HepG2 (cell line): ENCODE measurements at regions not wholly inside any gene's neighbourhood (a gene's known extent, or its start where the extent isn't known, plus 50 kb on each side); places are given as distances from the start of the nearest gene placed in this dataset.

Source experiments
- ATAC-seq: fragments of 200-7000 bp; cut with Tn5 transposase; 3 replicates; pipeline ENCODE4 v1.9.1; 2020; ENCODE audit warnings: mild to moderate bottlenecking, moderate library complexity
- BruUV-seq: library from RNA; stranded (reverse); fragments of 400-500 nt; replicated peaks from 2 replicates; lab custom pipeline; 2021; lab: Mats Ljungman, UMichigan
- CTCF ChIA-PET: fragments of 300-600 bp; formaldehyde crosslinking; extraction: SDS; loops from one replicate; lab custom pipeline; 2021; ENCODE audit warnings: low total read pairs, inconsistent platforms, low intra/inter-chr PET ratio; lab: Yijun Ruan, JAX
- POLR2A ChIA-PET: fragments of 350-600 bp; sonication (Branson Sonifier 250); formaldehyde crosslinking; loops from one replicate; lab custom pipeline; 2020; ENCODE audit warnings: antibody characterized with exemption, inconsistent platforms; lab: Yijun Ruan, JAX
- DNase-seq: peaks from one replicate; pipeline ENCODE4 v3.0.0-alpha.2; 2015; ENCODE audit warnings: low spot score
- FAIRE-seq: peaks from 3 replicates; lab custom pipeline; 2011; peaks lifted over from hg19 to GRCh38; lab: Jason Lieb, UNC
- H2AFZ ChIP-seq: one replicate; pipeline ENCODE4 v1.6.1; 2011; ENCODE audit warnings: low read length, inconsistent platforms
- H3K27ac ChIP-seq: fragments of 300-600 bp; 3 replicates; pipeline ENCODE4 v1.8.0; 2011; ENCODE audit warnings: mixed run types, mild to moderate bottlenecking, mixed read lengths, low read length, inconsistent platforms; ENCODE audit not compliant: insufficient read depth; ENCODE audit errors: extremely low read length
- H3K27me3 ChIP-seq, 2 experiments: fragments of 200-600 bp in 1 of 2; 2 replicates in 1 of 2; 3 replicates in 1 of 2; pipeline versions ENCODE4 v1.6.0 to v1.8.0; 2011; ENCODE audit warnings: low read length in 2 of 2, mild to moderate bottlenecking in 2 of 2, moderate library complexity in 2 of 2, inconsistent platforms in 1 of 2; ENCODE audit not compliant: insufficient read depth in 2 of 2, control insufficient read depth in 1 of 2
- H3K36me3 ChIP-seq, 2 experiments: fragments of 200-600 bp in 1 of 2; replicated peaks in 1 of 2; 2 replicates in 1 of 2; 3 replicates in 1 of 2; pipeline versions ENCODE4 v1.5.1 to v1.8.0; 2011; ENCODE audit warnings: low read length in 2 of 2, inconsistent platforms in 1 of 2; ENCODE audit not compliant: insufficient read depth in 2 of 2, control insufficient read depth in 1 of 2
- H3K4me1 ChIP-seq: 2 replicates; pipeline ENCODE4 v1.5.1; 2012; ENCODE audit warnings: low read length, inconsistent platforms; ENCODE audit not compliant: insufficient read depth
- H3K4me2 ChIP-seq: 2 replicates; pipeline ENCODE4 v1.6.0; 2011; ENCODE audit warnings: low read depth, low read length, inconsistent platforms
- H3K4me3 ChIP-seq, 3 experiments: fragments of 200-600 bp in 1 of 3; sonication (generic), shearing (Covaris generic) in 1 of 3; replicated peaks in 1 of 3; 2 replicates each; pipeline ENCODE4 v1.5.1; 2011 to 2016; ENCODE audit warnings: low read length in 3 of 3, inconsistent platforms in 2 of 3, low read depth in 2 of 3, mild to moderate bottlenecking in 2 of 3, control low read depth in 1 of 3, mixed read lengths in 1 of 3; ENCODE audit not compliant: insufficient read depth in 1 of 3
- H3K79me2 ChIP-seq: one replicate; pipeline ENCODE4 v1.6.1; 2011; ENCODE audit warnings: low read length, inconsistent platforms; ENCODE audit not compliant: insufficient read depth
- H3K9ac ChIP-seq: 2 replicates; pipeline ENCODE4 v1.6.0; 2011; ENCODE audit warnings: mild to moderate bottlenecking, low read depth, low read length, inconsistent platforms; ENCODE audit not compliant: insufficient read depth
- H3K9me3 ChIP-seq: 2 replicates; pipeline ENCODE4 v1.5.1; 2012; ENCODE audit warnings: mild to moderate bottlenecking, low read length
- H4K20me1 ChIP-seq: 2 replicates; pipeline ENCODE4 v1.6.0; 2011; ENCODE audit warnings: inconsistent platforms, mild to moderate bottlenecking, low read length, moderate library complexity; ENCODE audit not compliant: insufficient read depth
- SCMH1 ChIP-seq: sonication (generic); formaldehyde crosslinking; IDR thresholded peaks from 2 replicates; pipeline ENCODE4 v1.9.0; 2021; ENCODE audit warnings: missing genetic modification reagents, mild to moderate bottlenecking, borderline replicate concordance
- SIX1 ChIP-seq: sonication (generic); formaldehyde crosslinking; IDR thresholded peaks from 2 replicates; pipeline ENCODE4 v1.4.0; 2020; ENCODE audit warnings: missing genetic modification reagents, borderline replicate concordance
- SMAD3 ChIP-seq: sonication (generic); formaldehyde crosslinking; IDR thresholded peaks from 2 replicates; pipeline ENCODE4 v1.4.0; 2020; ENCODE audit warnings: missing genetic modification reagents
- SRSF1 ChIP-seq: fragments of 200-400 bp; formaldehyde crosslinking; optimal IDR thresholded peaks from 2 replicates; pipeline ENCODE3; 2017; ENCODE audit warnings: mild to moderate bottlenecking, low read depth, low read length, moderate library complexity
- TBL1XR1 ChIP-seq: fragments of 150-350 bp; IDR thresholded peaks from 2 replicates; pipeline ENCODE4 v1.6.1; 2014; ENCODE audit warnings: borderline replicate concordance, low read length; ENCODE audit not compliant: partially characterized antibody
- ZNF101 ChIP-seq: sonication (generic); formaldehyde crosslinking; IDR thresholded peaks from 2 replicates; pipeline ENCODE4 v1.4.0; 2020; ENCODE audit warnings: mild to moderate bottlenecking, low read depth, missing genetic modification reagents, borderline replicate concordance
- ZNF737 ChIP-seq: sonication (generic); formaldehyde crosslinking; IDR thresholded peaks from 2 replicates; pipeline ENCODE4 v1.5.0; 2020; ENCODE audit warnings: missing genetic modification reagents, mild to moderate bottlenecking, borderline replicate concordance
- WGBS: methylation state at CpG from one replicate; pipeline ENCODE4 v1.1.6; 2017; ENCODE audit warnings: low lambda C conversion rate; 5-methylcytosine and 5-hydroxymethylcytosine counted together
- in situ Hi-C: cut with HindIII; loops from 2 replicates; pipeline ENCODE4 v1.10.0; 2017; ENCODE audit warnings: low pct_unique_long_range_greater_than_20kb; ENCODE audit not compliant: extremely low pct_ligation_motif_present
- intact Hi-C: fragments of 100-400 bp; cut with micrococcal nuclease; formaldehyde crosslinking; loops from one replicate; pipeline ENCODE4 v1.10.0; 2022; ENCODE audit not compliant: unreplicated experiment
- TF ChIP-seq, protein P1 (sequence below): sonication (generic); formaldehyde crosslinking; IDR thresholded peaks from 2 replicates; pipeline ENCODE4 v1.5.0; 2020; ENCODE audit warnings: mild to moderate bottlenecking, missing genetic modification reagents
- TF ChIP-seq, protein P2 (sequence below): sonication (generic); formaldehyde crosslinking; IDR thresholded peaks from 2 replicates; pipeline ENCODE4 v1.5.0; 2020; ENCODE audit warnings: missing genetic modification reagents
- TF ChIP-seq, protein P3 (sequence below): sonication (generic); formaldehyde crosslinking; IDR thresholded peaks from 2 replicates; pipeline ENCODE4 v1.5.0; 2020; ENCODE audit warnings: mild to moderate bottlenecking, missing genetic modification reagents, borderline replicate concordance

DNA sequence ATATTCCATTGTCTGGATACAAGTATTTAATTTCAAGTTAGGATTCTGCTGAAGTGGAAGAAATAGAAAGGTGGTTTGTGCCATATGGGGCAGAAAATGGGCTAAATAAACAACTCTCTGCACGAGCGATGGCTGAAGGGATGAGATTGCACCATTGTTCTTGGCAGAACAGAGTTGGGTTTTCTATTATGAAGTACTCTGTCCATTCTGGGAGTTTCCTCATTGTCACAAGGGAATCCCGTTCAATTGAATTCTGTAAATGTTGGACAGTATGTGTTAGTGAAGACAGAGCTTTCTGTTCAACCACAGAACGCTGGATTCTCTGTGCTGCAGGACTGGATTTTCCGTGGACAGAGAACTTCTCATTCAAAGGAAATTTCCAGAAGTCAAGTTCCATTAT lies 345.5 kb upstream of the PRICKLE1 start (continued):
- TF ChIP-seq, protein P1, sequence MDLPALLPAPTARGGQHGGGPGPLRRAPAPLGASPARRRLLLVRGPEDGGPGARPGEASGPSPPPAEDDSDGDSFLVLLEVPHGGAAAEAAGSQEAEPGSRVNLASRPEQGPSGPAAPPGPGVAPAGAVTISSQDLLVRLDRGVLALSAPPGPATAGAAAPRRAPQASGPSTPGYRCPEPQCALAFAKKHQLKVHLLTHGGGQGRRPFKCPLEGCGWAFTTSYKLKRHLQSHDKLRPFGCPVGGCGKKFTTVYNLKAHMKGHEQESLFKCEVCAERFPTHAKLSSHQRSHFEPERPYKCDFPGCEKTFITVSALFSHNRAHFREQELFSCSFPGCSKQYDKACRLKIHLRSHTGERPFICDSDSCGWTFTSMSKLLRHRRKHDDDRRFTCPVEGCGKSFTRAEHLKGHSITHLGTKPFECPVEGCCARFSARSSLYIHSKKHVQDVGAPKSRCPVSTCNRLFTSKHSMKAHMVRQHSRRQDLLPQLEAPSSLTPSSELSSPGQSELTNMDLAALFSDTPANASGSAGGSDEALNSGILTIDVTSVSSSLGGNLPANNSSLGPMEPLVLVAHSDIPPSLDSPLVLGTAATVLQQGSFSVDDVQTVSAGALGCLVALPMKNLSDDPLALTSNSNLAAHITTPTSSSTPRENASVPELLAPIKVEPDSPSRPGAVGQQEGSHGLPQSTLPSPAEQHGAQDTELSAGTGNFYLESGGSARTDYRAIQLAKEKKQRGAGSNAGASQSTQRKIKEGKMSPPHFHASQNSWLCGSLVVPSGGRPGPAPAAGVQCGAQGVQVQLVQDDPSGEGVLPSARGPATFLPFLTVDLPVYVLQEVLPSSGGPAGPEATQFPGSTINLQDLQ (CRISPR knock-in tag) = no peak

DNA sequence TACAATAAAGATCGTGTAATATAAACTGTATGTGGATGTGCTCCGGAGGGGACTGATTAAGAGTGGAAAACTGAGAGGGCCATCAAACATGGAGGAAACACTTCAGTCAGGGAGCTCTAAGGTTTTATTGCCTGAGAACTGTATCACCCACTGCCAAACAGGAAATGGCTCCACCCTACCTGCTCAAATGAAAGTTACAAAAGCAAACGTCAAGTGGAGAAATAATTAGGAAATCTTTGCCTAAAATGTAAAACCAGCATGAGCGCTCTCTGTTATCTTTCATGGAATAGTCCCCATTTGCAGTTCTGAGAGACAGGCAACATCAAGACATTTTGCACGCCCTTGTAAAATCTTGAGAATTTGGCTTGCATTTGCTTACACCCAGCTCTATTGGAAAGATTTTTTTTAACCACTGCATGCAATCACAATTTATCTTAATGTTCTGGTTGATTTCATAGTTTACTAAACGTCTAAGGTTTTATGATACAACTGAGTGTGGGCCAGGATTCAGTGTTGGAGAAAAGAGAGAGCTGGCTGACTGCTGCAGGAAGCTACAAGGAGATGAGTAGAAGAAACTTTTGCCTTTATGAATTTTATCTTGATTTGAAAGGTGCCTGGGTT lies 344.0 kb upstream of the PRICKLE1 start:
- POLR2A ChIA-PET = no interaction called here
- no TSS peak for BruUV-seq
- in situ Hi-C loops = no loop called here

More for the DNA sequence above, 344.0 kb upstream of the PRICKLE1 start:
- no peaks in the 10 kb centered on the region for H3K9me3 ChIP-seq
- DNase-seq (no peak), ATAC-seq (no peak), FAIRE-seq (no peak)
- 19% methylated on average over 6 of the region's 6 CpGs for WGBS
- intact Hi-C loops = no loop called here
- H3K27me3 ChIP-seq = no peaks in the 10 kb centered on the region
- no peak overlapping the region for H3K27ac ChIP-seq
- no peak overlapping the region for H3K9ac ChIP-seq
- no peak overlapping the region for H3K4me3 ChIP-seq
- no peaks in the 10 kb centered on the region for H3K4me1 ChIP-seq
- TF ChIP-seq ZNF737 (CRISPR knock-in tag) = no peak
- TF ChIP-seq SMAD3 (CRISPR knock-in tag) = no peak
- no peak for TF ChIP-seq SRSF1
- TF ChIP-seq SCMH1 (CRISPR knock-in tag) = no peak
- no peak for TF ChIP-seq TBL1XR1
- TF ChIP-seq, protein P2, sequence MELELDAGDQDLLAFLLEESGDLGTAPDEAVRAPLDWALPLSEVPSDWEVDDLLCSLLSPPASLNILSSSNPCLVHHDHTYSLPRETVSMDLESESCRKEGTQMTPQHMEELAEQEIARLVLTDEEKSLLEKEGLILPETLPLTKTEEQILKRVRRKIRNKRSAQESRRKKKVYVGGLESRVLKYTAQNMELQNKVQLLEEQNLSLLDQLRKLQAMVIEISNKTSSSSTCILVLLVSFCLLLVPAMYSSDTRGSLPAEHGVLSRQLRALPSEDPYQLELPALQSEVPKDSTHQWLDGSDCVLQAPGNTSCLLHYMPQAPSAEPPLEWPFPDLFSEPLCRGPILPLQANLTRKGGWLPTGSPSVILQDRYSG = no peak
- no peak for TF ChIP-seq ZNF101 (CRISPR knock-in tag)
- TF ChIP-seq, protein P3, sequence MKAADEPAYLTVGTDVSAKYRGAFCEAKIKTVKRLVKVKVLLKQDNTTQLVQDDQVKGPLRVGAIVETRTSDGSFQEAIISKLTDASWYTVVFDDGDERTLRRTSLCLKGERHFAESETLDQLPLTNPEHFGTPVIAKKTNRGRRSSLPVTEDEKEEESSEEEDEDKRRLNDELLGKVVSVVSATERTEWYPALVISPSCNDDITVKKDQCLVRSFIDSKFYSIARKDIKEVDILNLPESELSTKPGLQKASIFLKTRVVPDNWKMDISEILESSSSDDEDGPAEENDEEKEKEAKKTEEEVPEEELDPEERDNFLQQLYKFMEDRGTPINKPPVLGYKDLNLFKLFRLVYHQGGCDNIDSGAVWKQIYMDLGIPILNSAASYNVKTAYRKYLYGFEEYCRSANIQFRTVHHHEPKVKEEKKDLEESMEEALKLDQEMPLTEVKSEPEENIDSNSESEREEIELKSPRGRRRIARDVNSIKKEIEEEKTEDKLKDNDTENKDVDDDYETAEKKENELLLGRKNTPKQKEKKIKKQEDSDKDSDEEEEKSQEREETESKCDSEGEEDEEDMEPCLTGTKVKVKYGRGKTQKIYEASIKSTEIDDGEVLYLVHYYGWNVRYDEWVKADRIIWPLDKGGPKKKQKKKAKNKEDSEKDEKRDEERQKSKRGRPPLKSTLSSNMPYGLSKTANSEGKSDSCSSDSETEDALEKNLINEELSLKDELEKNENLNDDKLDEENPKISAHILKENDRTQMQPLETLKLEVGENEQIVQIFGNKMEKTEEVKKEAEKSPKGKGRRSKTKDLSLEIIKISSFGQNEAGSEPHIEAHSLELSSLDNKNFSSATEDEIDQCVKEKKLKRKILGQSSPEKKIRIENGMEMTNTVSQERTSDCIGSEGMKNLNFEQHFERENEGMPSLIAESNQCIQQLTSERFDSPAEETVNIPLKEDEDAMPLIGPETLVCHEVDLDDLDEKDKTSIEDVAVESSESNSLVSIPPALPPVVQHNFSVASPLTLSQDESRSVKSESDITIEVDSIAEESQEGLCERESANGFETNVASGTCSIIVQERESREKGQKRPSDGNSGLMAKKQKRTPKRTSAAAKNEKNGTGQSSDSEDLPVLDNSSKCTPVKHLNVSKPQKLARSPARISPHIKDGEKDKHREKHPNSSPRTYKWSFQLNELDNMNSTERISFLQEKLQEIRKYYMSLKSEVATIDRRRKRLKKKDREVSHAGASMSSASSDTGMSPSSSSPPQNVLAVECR = no peak
- TF ChIP-seq SIX1 (CRISPR knock-in tag) = no peak
- no peaks in the 10 kb centered on the region for H3K79me2 ChIP-seq
- H4K20me1 ChIP-seq = no peaks in the 10 kb centered on the region
- CTCF ChIA-PET = no interaction called here
- no peaks in the 10 kb centered on the region for H3K36me3 ChIP-seq
- H3K4me2 ChIP-seq = no peak overlapping the region
- H2AFZ ChIP-seq = no peak overlapping the region
